ENCODE measurements at regions not wholly inside any gene's neighbourhood (a gene's known extent, or its start where the extent isn't known, plus 50 kb on each side); places are given as distances from the start of the nearest gene placed in this dataset.

DNA sequence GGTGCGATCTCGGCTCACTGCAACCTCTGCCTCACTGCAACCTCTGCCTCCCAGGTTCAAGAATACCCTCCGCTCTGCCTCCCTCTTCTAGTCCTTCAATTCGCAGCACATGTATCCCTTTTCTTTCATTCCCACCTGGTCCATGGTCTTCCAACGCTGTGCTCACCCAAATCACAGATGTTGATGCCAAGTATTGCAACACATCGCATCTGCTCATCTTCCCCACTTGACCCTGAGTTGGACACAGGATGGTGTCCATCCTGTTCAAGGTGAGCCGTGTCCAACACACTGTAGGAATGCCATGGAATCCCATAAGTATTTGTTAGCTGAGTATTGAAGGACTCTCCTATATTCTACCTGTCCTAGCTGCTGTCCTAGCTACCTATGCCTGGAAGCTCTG lies 50.6 kb upstream of the ETV6 start:
- no peak for TF ChIP-seq TAF1 (IDR thresholded peaks at IDR 0.05; ENCODE audit: borderline replicate concordance, low read depth, low read length)
- TF ChIP-seq POLR2A (IDR thresholded peaks at IDR 0.05; ENCODE audit: low read depth, low read length) = no peak
- no peak for TF ChIP-seq POLR2AphosphoS5 (IDR thresholded peaks at IDR 0.05; ENCODE audit: low read depth, low read length)
- DNase-seq (ENCODE audit: insufficient read length) = no peak
- FAIRE-seq = no peak
